Vagina (tissue), 2 donors: ENCODE measurements at regions not wholly inside any gene's neighbourhood (a gene's known extent, or its start where the extent isn't known, plus 50 kb on each side); places are given as distances from the start of the nearest gene placed in this dataset.

Source experiments
- CTCF ChIP-seq, 3 experiments: fragments of 450-650 bp in 2 of 3; fragments of 200-600 bp in 1 of 3; sonication (generic) in 1 of 3; IDR thresholded peaks; one replicate each; pipeline ENCODE4 v1.5.1; 2017 to 2019; ENCODE audit warnings: antibody characterized with exemption in 3 of 3, mild to moderate bottlenecking in 2 of 3, moderate library complexity in 2 of 3
- POLR2A ChIP-seq, 2 donors: fragments of 450-650 bp; IDR thresholded peaks; one replicate each; pipeline ENCODE4 v1.6.1; 2017; ENCODE audit warnings: antibody characterized with exemption in 2 of 2, mild to moderate bottlenecking in 2 of 2, moderate library complexity in 2 of 2
- POLR2AphosphoS5 ChIP-seq, 2 donors: sonication (generic); formaldehyde crosslinking; IDR thresholded peaks; one replicate each; pipeline ENCODE4 v1.9.0; 2017; ENCODE audit warnings: antibody characterized with exemption in 2 of 2, mild to moderate bottlenecking in 2 of 2, low read depth in 1 of 2; ENCODE audit not compliant: insufficient read depth in 1 of 2

DNA sequence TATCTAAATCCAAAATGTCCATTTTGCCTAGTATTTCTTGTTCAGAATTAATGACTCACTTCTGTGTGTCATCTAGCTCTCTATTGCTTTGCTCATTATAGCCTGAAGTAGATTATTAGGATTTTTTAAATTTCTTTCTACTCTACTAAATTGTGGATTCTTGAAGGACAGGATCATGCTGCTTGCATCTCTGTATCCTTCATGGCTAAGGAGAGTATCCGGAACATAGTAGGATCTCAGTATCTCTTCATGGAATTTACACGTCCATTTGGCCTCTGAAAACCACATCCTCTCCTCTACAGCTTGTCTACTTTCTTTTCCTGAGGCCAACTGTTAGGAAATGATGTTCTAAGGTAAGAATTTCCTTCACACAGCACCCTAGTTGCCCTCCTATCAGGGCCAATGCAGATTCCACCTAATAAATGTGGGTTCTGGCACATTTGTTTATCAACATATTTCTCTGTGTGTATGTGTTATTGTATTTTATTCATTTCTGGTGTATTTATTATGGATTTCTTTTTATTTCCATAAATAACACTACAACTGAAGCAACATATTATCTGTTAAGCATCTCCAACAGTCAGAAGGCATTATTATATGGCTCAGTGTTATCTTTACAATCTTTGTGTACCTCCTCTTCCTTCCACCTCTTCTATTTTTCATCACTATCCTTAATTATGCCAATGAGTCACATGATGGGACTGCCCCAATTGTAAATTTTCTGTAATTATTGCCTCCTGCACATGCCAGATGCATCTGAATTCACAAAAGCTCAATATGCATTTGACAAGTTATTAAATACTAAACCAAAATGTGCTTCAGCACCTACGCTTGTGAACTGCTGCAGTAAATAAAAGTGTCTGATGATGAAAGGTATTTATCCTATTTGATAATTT is 557.8 kb upstream of the TLE4 start:
- TF ChIP-seq CTCF (IDR thresholded peaks at IDR 0.05) (no peak), POLR2A (IDR thresholded peaks at IDR 0.05) (no peak), POLR2AphosphoS5 (IDR thresholded peaks at IDR 0.05; ENCODE audit: insufficient read depth in 1 of 2, low read depth in 1 of 2) (no peak)
